Tibial nerve (tissue), 4 donors: ENCODE measurements at regions not wholly inside any gene's neighbourhood (a gene's known extent, or its start where the extent isn't known, plus 50 kb on each side); places are given as distances from the start of the nearest gene placed in this dataset.
A peak's percentile ranks its signal among the peaks of the same experiment; 100 is the strongest.

ENCODE experiments used
- DNase-seq, 2 donors: peaks; one replicate each; pipeline ENCODE4 v3.0.0-alpha.2; 2019; ENCODE audit warnings: low spot score in 2 of 2
- H3K27ac ChIP-seq, 4 donors: fragments of 200-600 bp; sonication (generic) in 3 of 4; one replicate each; pipeline ENCODE4 v1.5.1; 2017 to 2019; ENCODE audit warnings: mild to moderate bottlenecking in 1 of 4
- H3K27me3 ChIP-seq, 2 donors: fragments of 200-600 bp; sonication (generic) in 1 of 2; one replicate each; pipeline versions ENCODE4 v1.5.1 to v1.6.0; 2017 to 2019
- H3K36me3 ChIP-seq, 3 donors: fragments of 200-600 bp; sonication (generic); one replicate each; pipeline ENCODE4 v1.5.1; 2018 to 2019
- H3K4me1 ChIP-seq, 4 donors: fragments of 200-600 bp; sonication (generic) in 3 of 4; one replicate each; pipeline ENCODE4 v1.5.1; 2017 to 2019
- H3K4me3 ChIP-seq, 4 donors: fragments of 200-600 bp; sonication (generic) in 3 of 4; one replicate each; pipeline ENCODE4 v1.5.1; 2017 to 2019; ENCODE audit warnings: mild to moderate bottlenecking in 1 of 4, moderate library complexity in 1 of 4
- H3K9me3 ChIP-seq, 4 donors: fragments of 200-600 bp; sonication (generic) in 3 of 4; one replicate each; pipeline ENCODE4 v1.5.1; 2017 to 2019
- CTCF ChIP-seq, 5 experiments: fragments of 200-600 bp in 3 of 5; fragments of 450-650 bp in 2 of 5; sonication (generic) in 3 of 5; IDR thresholded peaks; one replicate each; pipeline ENCODE4 v1.5.1; 2016 to 2019; ENCODE audit warnings: antibody characterized with exemption in 5 of 5, mild to moderate bottlenecking in 3 of 5, moderate library complexity in 2 of 5
- EP300 ChIP-seq, 2 donors: sonication (generic); formaldehyde crosslinking; IDR thresholded peaks; one replicate each; pipeline ENCODE4 v1.6.1; 2017; ENCODE audit warnings: antibody characterized with exemption in 2 of 2, mild to moderate bottlenecking in 1 of 2
- POLR2A ChIP-seq, 2 donors: fragments of 450-650 bp; IDR thresholded peaks; one replicate each; pipeline ENCODE4 v1.6.1; 2017; ENCODE audit warnings: antibody characterized with exemption in 2 of 2, mild to moderate bottlenecking in 2 of 2, moderate library complexity in 2 of 2
- WGBS, 2 donors: methylation state at CpG; one replicate each; pipeline ENCODE4 v1.1.5; 2018; 5-methylcytosine and 5-hydroxymethylcytosine counted together

GRCh38 chr1:230002164-230002803 lies 64.8 kb upstream of the GALNT2 start:
- Histone ChIP-seq H3K9me3 (no peaks in the 10 kb centered on the region), H3K4me1 (peaks cover 0 to 40% (median 6%) of the 10 kb centered on the region in 4 donors), H3K4me3 (peak overlapping the region in 1 of 4 donors; percentile 12), H3K27me3 (no peaks in the 10 kb centered on the region), H3K36me3 (no peaks in the 10 kb centered on the region), H3K27ac (peak overlapping the region in 1 of 4 donors; percentile 64)
- WGBS, 2 donors, result 52 to 55% methylated on average over 5 of the region's 5 CpGs
- TF ChIP-seq EP300 (IDR thresholded peaks at IDR 0.05) (peak in 1 of 2 donors; percentile 78), POLR2A (IDR thresholded peaks at IDR 0.05) (no peak)
- peak; percentile 62 to 81 for DNase-seq

DNA sequence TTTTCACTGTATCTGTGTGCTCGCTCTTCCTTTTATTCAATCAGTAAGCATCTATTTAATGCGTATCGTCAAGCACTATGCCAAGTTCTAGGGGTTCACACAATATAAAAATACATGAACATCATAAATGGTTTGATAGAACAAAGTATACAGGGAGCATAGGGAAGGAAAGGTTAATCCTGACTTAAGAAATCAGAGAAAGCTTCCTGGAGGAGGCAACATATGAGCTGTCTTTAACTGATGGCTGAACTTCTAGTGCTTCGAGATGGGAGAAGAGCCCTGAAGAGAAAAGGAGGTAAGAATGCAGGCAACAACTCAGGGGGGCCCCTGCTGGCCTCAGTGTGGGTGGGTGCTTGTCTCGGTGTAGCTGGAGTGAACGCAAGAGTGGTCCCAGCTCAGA lies 63.6 kb upstream of the GALNT2 start:
- TF ChIP-seq CTCF (IDR thresholded peaks at IDR 0.05) (no peak), POLR2A (IDR thresholded peaks at IDR 0.05) (no peak), EP300 (IDR thresholded peaks at IDR 0.05) (no peak)
- no peaks in the 10 kb centered on the region for H3K9me3 ChIP-seq
- H3K27ac ChIP-seq, result no peak overlapping the region
- no peak for DNase-seq
- H3K27me3 ChIP-seq, result no peaks in the 10 kb centered on the region
- peak overlapping the region in 1 of 4 donors; percentile 12 for H3K4me3 ChIP-seq
- WGBS, 2 donors, result 90 to 97% methylated on average over 6 of the region's 6 CpGs
- H3K4me1 ChIP-seq, result peaks cover 0 to 35% (median 6%) of the 10 kb centered on the region in 4 donors
- H3K36me3 ChIP-seq, result no peaks in the 10 kb centered on the region

GRCh38 chr1:230005040-230005439 lies 62.0 kb upstream of the GALNT2 start:
- peaks cover 0 to 24% (median 6%) of the 10 kb centered on the region in 4 donors for H3K4me1 ChIP-seq
- H3K27me3 ChIP-seq, result no peaks in the 10 kb centered on the region
- TF ChIP-seq CTCF (IDR thresholded peaks at IDR 0.05) (no peak), EP300 (IDR thresholded peaks at IDR 0.05) (no peak), POLR2A (IDR thresholded peaks at IDR 0.05) (no peak)
- no peaks in the 10 kb centered on the region for H3K36me3 ChIP-seq
- DNase-seq, result no peak
- H3K27ac ChIP-seq, result no peak overlapping the region
- H3K4me3 ChIP-seq, result no peak overlapping the region
- WGBS, 2 donors, result 70 to 76% methylated on average over 8 of the region's 8 CpGs
- H3K9me3 ChIP-seq, result no peaks in the 10 kb centered on the region

GRCh38 chr1:230008721-230009120 lies 58.3 kb upstream of the GALNT2 start:
- no peak for DNase-seq
- H3K36me3 ChIP-seq, result no peaks in the 10 kb centered on the region
- TF ChIP-seq CTCF (IDR thresholded peaks at IDR 0.05) (no peak), POLR2A (IDR thresholded peaks at IDR 0.05) (no peak), EP300 (IDR thresholded peaks at IDR 0.05) (no peak)
- no peak overlapping the region for H3K4me3 ChIP-seq
- no peaks in the 10 kb centered on the region for H3K27me3 ChIP-seq
- no peaks in the 10 kb centered on the region for H3K4me1 ChIP-seq
- H3K9me3 ChIP-seq, result no peaks in the 10 kb centered on the region
- no peak overlapping the region for H3K27ac ChIP-seq
- WGBS, 2 donors, result 92 to 95% methylated on average over 4 of the region's 4 CpGs

- H3K36me3 ChIP-seq, result no peaks in the 10 kb centered on the region
- DNase-seq, result no peak
- H3K4me1 ChIP-seq, result no peaks in the 10 kb centered on the region
- no peak overlapping the region for H3K4me3 ChIP-seq
- 85 to 95% methylated on average over 7 of the region's 7 CpGs for WGBS, 2 donors
- H3K9me3 ChIP-seq, result no peaks in the 10 kb centered on the region
- no peaks in the 10 kb centered on the region for H3K27me3 ChIP-seq
- no peak overlapping the region for H3K27ac ChIP-seq
- no peak for TF ChIP-seq CTCF (IDR thresholded peaks at IDR 0.05)
- TF ChIP-seq EP300 (IDR thresholded peaks at IDR 0.05), result no peak
- no peak for TF ChIP-seq POLR2A (IDR thresholded peaks at IDR 0.05)
These were observed 57.3 kb upstream of the GALNT2 start for GRCh38 chr1:230009611-230010313.
